Cardiac muscle cell (in vitro differentiated cells and primary cell): ENCODE measurements at regions not wholly inside any gene's neighbourhood (a gene's known extent, or its start where the extent isn't known, plus 50 kb on each side); places are given as distances from the start of the nearest gene placed in this dataset.

ENCODE experiments used
- DNase-seq, 2 donors: peaks; one replicate each; pipeline versions ENCODE4 v3.0.0 to v3.0.0-alpha.2; 2010 to 2017; ENCODE audit warnings: low read depth in 1 of 2, low spot score in 1 of 2
- H3K27ac ChIP-seq: fragments of 200-600 bp; sonication (generic); 2 replicates; pipeline ENCODE4 v1.5.1; 2016
- H3K27me3 ChIP-seq: fragments of 200-600 bp; sonication (generic); 2 replicates; pipeline ENCODE4 v1.6.0; 2016; ENCODE audit warnings: control low read depth
- H3K36me3 ChIP-seq: fragments of 200-600 bp; sonication (generic); 2 replicates; pipeline ENCODE4 v1.5.1; 2016; ENCODE audit warnings: control low read depth
- H3K4me1 ChIP-seq: fragments of 200-600 bp; sonication (generic); 2 replicates; pipeline ENCODE4 v1.8.1; 2017; ENCODE audit warnings: low read depth, mild to moderate bottlenecking, mixed run types
- H3K4me3 ChIP-seq: fragments of 200-600 bp; sonication (generic); 2 replicates; pipeline ENCODE4 v1.5.1; 2016; ENCODE audit warnings: mild to moderate bottlenecking
- H3K9me3 ChIP-seq: fragments of 200-600 bp; sonication (generic); 2 replicates; pipeline ENCODE4 v1.5.1; 2017; ENCODE audit warnings: low read depth, mild to moderate bottlenecking, control low read depth
- CTCF ChIP-seq: IDR thresholded peaks from 2 replicates; pipeline ENCODE4 v1.5.1; 2012; ENCODE audit warnings: low read depth, mild to moderate bottlenecking, low read length

- Histone ChIP-seq H3K27me3 (no peaks in the 10 kb centered on the region), H3K36me3 (no peaks in the 10 kb centered on the region)
- no peak for DNase-seq
Measured at GRCh38 chr10:80760914-80761371, 223.2 kb downstream of the SH2D4B start.

GRCh38 chr10:80767963-80768362 is 230.3 kb downstream of the SH2D4B start:
- H3K27ac ChIP-seq, result no peak overlapping the region
- no peak for TF ChIP-seq CTCF
- no peaks in the 10 kb centered on the region for H3K9me3 ChIP-seq
- DNase-seq, result no peak
- no peaks in the 10 kb centered on the region for H3K36me3 ChIP-seq
- H3K27me3 ChIP-seq, result no peaks in the 10 kb centered on the region
- no peaks in the 10 kb centered on the region for H3K4me1 ChIP-seq
- H3K4me3 ChIP-seq, result no peak overlapping the region

More at GRCh38 chr10:80760914-80761371, 223.2 kb downstream of the SH2D4B start:
- TF ChIP-seq CTCF, result no peak
- peaks cover 7% of the 10 kb centered on the region for H3K4me1 ChIP-seq
- H3K4me3 ChIP-seq, result no peak overlapping the region
- no peak overlapping the region for H3K27ac ChIP-seq
- H3K9me3 ChIP-seq, result no peaks in the 10 kb centered on the region

- Histone ChIP-seq H3K27me3 (no peaks in the 10 kb centered on the region), H3K27ac (no peak overlapping the region), H3K9me3 (no peaks in the 10 kb centered on the region), H3K4me1 (no peaks in the 10 kb centered on the region), H3K4me3 (no peak overlapping the region), H3K36me3 (no peaks in the 10 kb centered on the region)
- TF ChIP-seq CTCF, result no peak
- DNase-seq, result no peak
Measured at GRCh38 chr10:80769700-80770160, 232.0 kb downstream of the SH2D4B start.

GRCh38 chr10:80770239-80770638 is 232.5 kb downstream of the SH2D4B start:
- no peaks in the 10 kb centered on the region for H3K27me3 ChIP-seq
- no peak for TF ChIP-seq CTCF

GRCh38 chr10:80771285-80771684 is 233.6 kb downstream of the SH2D4B start:
- no peaks in the 10 kb centered on the region for H3K4me1 ChIP-seq
- H3K36me3 ChIP-seq, result no peaks in the 10 kb centered on the region
- DNase-seq, result no peak
- no peaks in the 10 kb centered on the region for H3K27me3 ChIP-seq
- no peak overlapping the region for H3K27ac ChIP-seq
- TF ChIP-seq CTCF, result no peak
- H3K9me3 ChIP-seq, result no peaks in the 10 kb centered on the region
- H3K4me3 ChIP-seq, result no peak overlapping the region

More at GRCh38 chr10:80770239-80770638, 232.5 kb downstream of the SH2D4B start:
- DNase-seq, result no peak
- H3K4me1 ChIP-seq, result no peaks in the 10 kb centered on the region
- no peaks in the 10 kb centered on the region for H3K9me3 ChIP-seq
- no peak overlapping the region for H3K27ac ChIP-seq
- H3K36me3 ChIP-seq, result no peaks in the 10 kb centered on the region
- H3K4me3 ChIP-seq, result no peak overlapping the region
